PC-9 (cell line): ENCODE measurements at regions not wholly inside any gene's neighbourhood (a gene's known extent, or its start where the extent isn't known, plus 50 kb on each side); places are given as distances from the start of the nearest gene placed in this dataset.
"Not testable (repeated sequence)": the region's sequence is repeated elsewhere in the genome, so short reads cannot be mapped to it uniquely, and the experiment has no call there.

Source experiments
- CTCF ChIP-seq: fragments of 200-600 bp; sonication (generic); conservative IDR thresholded peaks from 2 replicates; pipeline ENCODE4 v1.6.1; 2017; ENCODE audit warnings: mixed run types, antibody characterized with exemption, mild to moderate bottlenecking, moderate library complexity
- EZH2 ChIP-seq: fragments of 200-600 bp; sonication (generic); IDR thresholded peaks from 2 replicates; pipeline ENCODE4 v1.8.0; 2017; ENCODE audit warnings: antibody characterized with exemption, low read depth

GRCh38 chr5:21341203-21341947, 1353.4 kb upstream of the CDH18 start:
- TF ChIP-seq CTCF, EZH2: not testable (repeated sequence)
